Nephron (organoid): ENCODE measurements at regions not wholly inside any gene's neighbourhood (a gene's known extent, or its start where the extent isn't known, plus 50 kb on each side); places are given as distances from the start of the nearest gene placed in this dataset.

Source experiments
- H3K27ac Mint-ChIP-seq, 3 experiments: 2 replicates each; pipeline ENCODE4 v1.8.0; 2020; ENCODE audit warnings: mixed read lengths in 3 of 3, mild to moderate bottlenecking in 2 of 3, moderate library complexity in 1 of 3
- H3K27me3 Mint-ChIP-seq: 2 replicates; pipeline ENCODE4 v1.8.0; 2021; ENCODE audit warnings: low read depth, mild to moderate bottlenecking, moderate library complexity, mixed read lengths
- H3K36me3 Mint-ChIP-seq: 2 replicates; pipeline ENCODE4 v1.8.0; 2020; ENCODE audit warnings: low read depth, mixed read lengths
- H3K4me1 Mint-ChIP-seq: 2 replicates; pipeline ENCODE4 v1.8.0; 2020; ENCODE audit warnings: mixed read lengths
- H3K4me3 Mint-ChIP-seq, 3 experiments: 2 replicates each; pipeline ENCODE4 v1.8.0; 2020; ENCODE audit warnings: mild to moderate bottlenecking in 3 of 3, mixed read lengths in 3 of 3, moderate library complexity in 2 of 3
- H3K9me3 Mint-ChIP-seq: 2 replicates; pipeline ENCODE4 v1.8.0; 2020; ENCODE audit warnings: mixed read lengths
- TF ChIP-seq, protein P1 (sequence below), 3 experiments: fragments of 200-600 bp; sonication (generic); IDR thresholded peaks; one replicate each; pipeline ENCODE4 v1.5.0; 2021; ENCODE audit warnings: antibody characterized with exemption in 3 of 3; ENCODE audit not compliant: unreplicated experiment in 3 of 3

DNA sequence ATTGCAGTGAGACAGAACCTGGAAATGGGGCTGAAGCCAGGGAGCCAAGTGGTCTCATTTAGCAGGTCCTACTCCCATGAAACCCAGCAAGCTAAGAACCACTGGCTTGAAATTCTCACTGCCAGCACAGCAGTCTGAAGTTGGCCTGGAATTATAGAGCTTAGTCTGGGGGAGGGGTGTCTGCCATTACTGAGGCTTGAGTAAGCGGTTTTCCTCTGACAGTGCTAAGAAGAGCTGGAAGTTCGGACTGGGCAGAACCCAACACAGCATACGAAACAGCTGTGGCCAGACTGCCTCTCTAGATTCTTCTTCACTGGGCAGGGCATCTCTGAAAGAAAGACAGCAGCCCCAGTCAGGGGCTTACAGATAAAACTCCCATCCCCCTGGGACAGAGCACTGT, 305.7 kb upstream of the SETBP1 start:
- no peaks in the 10 kb centered on the region for H3K4me1 Mint-ChIP-seq
- TF ChIP-seq, protein P1, sequence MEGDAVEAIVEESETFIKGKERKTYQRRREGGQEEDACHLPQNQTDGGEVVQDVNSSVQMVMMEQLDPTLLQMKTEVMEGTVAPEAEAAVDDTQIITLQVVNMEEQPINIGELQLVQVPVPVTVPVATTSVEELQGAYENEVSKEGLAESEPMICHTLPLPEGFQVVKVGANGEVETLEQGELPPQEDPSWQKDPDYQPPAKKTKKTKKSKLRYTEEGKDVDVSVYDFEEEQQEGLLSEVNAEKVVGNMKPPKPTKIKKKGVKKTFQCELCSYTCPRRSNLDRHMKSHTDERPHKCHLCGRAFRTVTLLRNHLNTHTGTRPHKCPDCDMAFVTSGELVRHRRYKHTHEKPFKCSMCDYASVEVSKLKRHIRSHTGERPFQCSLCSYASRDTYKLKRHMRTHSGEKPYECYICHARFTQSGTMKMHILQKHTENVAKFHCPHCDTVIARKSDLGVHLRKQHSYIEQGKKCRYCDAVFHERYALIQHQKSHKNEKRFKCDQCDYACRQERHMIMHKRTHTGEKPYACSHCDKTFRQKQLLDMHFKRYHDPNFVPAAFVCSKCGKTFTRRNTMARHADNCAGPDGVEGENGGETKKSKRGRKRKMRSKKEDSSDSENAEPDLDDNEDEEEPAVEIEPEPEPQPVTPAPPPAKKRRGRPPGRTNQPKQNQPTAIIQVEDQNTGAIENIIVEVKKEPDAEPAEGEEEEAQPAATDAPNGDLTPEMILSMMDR (IDR thresholded peaks at IDR 0.05; ENCODE audit: unreplicated experiment in 3 of 3) = no peak
- H3K9me3 Mint-ChIP-seq = peaks cover 54% of the 10 kb centered on the region
- no peak overlapping the region for H3K27ac Mint-ChIP-seq
- H3K27me3 Mint-ChIP-seq = no peaks in the 10 kb centered on the region
- H3K36me3 Mint-ChIP-seq = no peaks in the 10 kb centered on the region
- no peak overlapping the region for H3K4me3 Mint-ChIP-seq

DNA sequence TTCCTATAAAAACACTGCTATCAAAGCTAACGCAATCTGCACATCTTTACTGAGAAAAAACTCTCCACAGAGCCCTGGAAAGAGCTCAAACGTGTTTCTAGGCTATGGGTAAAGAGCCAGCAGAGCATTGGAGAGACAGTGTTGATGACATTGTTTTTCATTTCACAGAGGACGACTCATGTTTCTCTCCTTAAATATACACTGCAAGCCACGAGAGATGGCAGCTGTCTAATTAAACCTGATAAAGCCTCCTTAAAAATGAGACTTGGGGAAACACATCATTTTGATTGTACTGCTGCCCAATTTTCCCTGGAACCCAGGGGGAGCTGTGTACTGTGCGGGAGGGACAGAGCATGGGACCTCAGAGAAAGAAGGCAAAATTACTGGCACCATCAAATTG, 294.3 kb upstream of the SETBP1 start:
- no peak overlapping the region for H3K4me3 Mint-ChIP-seq
- H3K36me3 Mint-ChIP-seq = no peaks in the 10 kb centered on the region
- peak overlapping the region in 2 of 3 experiments; percentile 29 to 64 for H3K27ac Mint-ChIP-seq
- TF ChIP-seq, protein P1 (IDR thresholded peaks at IDR 0.05; ENCODE audit: unreplicated experiment in 3 of 3) = no peak
- no peaks in the 10 kb centered on the region for H3K27me3 Mint-ChIP-seq
- peaks cover 7% of the 10 kb centered on the region for H3K4me1 Mint-ChIP-seq
- peaks cover 7% of the 10 kb centered on the region for H3K9me3 Mint-ChIP-seq

DNA sequence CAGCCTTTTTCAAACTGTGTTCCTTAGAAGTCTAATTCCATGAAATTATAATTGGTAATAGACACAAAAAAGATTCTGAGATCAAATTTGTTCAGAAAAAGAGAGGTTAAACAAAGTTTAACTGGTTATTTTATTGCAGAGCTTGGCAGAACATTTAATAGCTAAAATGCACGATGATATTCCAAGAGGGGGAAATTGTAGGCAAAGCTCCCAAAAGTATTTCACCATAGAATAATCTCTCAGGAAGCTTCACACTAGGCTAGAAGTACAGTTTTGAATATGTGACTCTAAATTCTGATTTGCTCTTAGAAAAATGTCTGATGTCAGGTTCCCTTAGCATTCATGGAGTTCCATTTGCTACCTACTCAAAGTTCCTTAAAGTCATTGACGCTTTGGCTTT, 292.4 kb upstream of the SETBP1 start:
- Mint-ChIP-seq H3K27me3 (no peaks in the 10 kb centered on the region), H3K4me1 (peaks cover 12% of the 10 kb centered on the region), H3K4me3 (no peak overlapping the region), H3K9me3 (no peaks in the 10 kb centered on the region), H3K36me3 (no peaks in the 10 kb centered on the region), H3K27ac (peak overlapping the region in 1 of 3 experiments; percentile 80)
- TF ChIP-seq, protein P1 (IDR thresholded peaks at IDR 0.05; ENCODE audit: unreplicated experiment in 3 of 3) = no peak

DNA sequence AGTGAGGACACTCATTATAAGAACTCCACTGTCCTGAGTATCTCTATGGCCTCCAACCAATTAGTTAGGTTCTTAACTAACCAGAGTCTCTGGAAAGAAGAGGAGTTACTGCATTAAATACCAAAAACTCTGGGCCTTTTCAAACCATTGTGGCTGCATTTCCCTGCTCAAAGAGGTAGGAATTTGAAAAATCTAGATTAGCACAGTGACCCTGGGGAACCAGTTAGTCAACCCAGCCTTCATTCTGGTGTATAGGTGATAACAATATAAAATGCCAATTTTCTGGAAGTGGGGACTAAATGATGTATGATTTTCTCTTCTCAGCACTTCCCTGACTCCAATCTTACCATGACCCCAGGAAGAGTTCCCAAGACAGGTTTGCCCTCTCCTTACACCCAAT, 287.8 kb upstream of the SETBP1 start:
- no peaks in the 10 kb centered on the region for H3K36me3 Mint-ChIP-seq
- H3K4me1 Mint-ChIP-seq = peaks cover 6% of the 10 kb centered on the region
- H3K27ac Mint-ChIP-seq = peak overlapping the region; percentile 62 to 96 (median 72)
- no peak overlapping the region for H3K4me3 Mint-ChIP-seq
- no peaks in the 10 kb centered on the region for H3K9me3 Mint-ChIP-seq
- H3K27me3 Mint-ChIP-seq = no peaks in the 10 kb centered on the region
- TF ChIP-seq, protein P1 (IDR thresholded peaks at IDR 0.05; ENCODE audit: unreplicated experiment in 3 of 3) = no peak

DNA sequence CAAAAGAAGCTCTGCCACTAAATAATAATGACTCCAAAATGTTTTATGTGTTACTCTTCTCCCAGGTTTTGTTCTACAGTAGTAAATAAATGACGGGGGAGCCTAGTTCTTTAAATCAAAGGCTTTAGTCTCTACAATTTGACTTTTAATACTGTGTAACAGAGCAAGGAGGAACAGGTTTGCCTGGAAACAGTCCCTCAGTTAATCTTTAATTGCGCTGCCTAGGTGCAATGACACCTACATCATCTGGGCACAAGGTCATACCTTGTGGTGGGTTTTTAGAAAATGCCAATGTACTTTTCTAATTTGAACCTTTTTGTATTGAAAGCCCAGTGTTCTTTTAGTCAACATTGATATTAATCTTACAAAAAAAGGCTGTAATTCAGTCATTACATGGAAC, 287.3 kb upstream of the SETBP1 start:
- Mint-ChIP-seq H3K4me3 (no peak overlapping the region), H3K36me3 (no peaks in the 10 kb centered on the region), H3K4me1 (peaks cover 6% of the 10 kb centered on the region), H3K9me3 (no peaks in the 10 kb centered on the region), H3K27ac (peak overlapping the region; percentile 62 to 96 (median 72)), H3K27me3 (no peaks in the 10 kb centered on the region)
- TF ChIP-seq, protein P1 (IDR thresholded peaks at IDR 0.05; ENCODE audit: unreplicated experiment in 3 of 3) = no peak

DNA sequence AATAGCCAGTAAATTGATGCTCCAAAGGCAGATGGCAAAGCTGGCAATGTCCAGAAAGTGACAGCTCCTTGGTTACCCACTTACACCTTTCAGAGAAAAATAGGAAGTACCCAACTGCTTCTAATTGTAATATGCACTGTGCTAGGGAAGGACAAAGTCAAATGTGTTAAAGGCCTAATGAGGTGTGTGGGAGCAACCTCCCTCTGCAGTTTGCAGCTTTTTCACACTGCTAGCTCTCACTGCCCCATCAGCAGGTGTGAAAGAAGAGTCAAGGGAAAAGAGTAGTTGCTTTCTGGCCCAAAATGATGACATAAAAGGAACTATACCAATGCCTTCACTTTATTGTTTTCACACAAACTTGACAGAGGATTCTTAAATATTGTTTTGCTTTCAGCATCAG, 284.1 kb upstream of the SETBP1 start:
- Mint-ChIP-seq H3K27ac (peak overlapping the region in 1 of 3 experiments; percentile 47), H3K9me3 (no peaks in the 10 kb centered on the region), H3K4me1 (peaks cover 6% of the 10 kb centered on the region), H3K27me3 (no peaks in the 10 kb centered on the region), H3K36me3 (no peaks in the 10 kb centered on the region), H3K4me3 (no peak overlapping the region)
- TF ChIP-seq, protein P1 (IDR thresholded peaks at IDR 0.05; ENCODE audit: unreplicated experiment in 3 of 3) = no peak
